H1 (cell line): ENCODE measurements at regions not wholly inside any gene's neighbourhood (a gene's known extent, or its start where the extent isn't known, plus 50 kb on each side); places are given as distances from the start of the nearest gene placed in this dataset.

Experiments used
- CHD2 ChIP-seq: IDR thresholded peaks from 2 replicates; pipeline ENCODE4 v1.6.1; 2012; ENCODE audit warnings: low read length, improper control_type of control experiment
- GABPA ChIP-seq: IDR thresholded peaks from 2 replicates; pipeline ENCODE4 v1.6.1; 2011; ENCODE audit warnings: mild to moderate bottlenecking, low read length, moderate library complexity, borderline replicate concordance; ENCODE audit not compliant: insufficient read depth
- MAFK ChIP-seq: IDR thresholded peaks from 2 replicates; pipeline ENCODE4 v1.6.1; 2012; ENCODE audit warnings: low read depth, mild to moderate bottlenecking, improper control_type of control experiment, low read length
- TAF1 ChIP-seq: IDR thresholded peaks from 2 replicates; pipeline ENCODE4 v1.6.1; 2011; ENCODE audit warnings: mild to moderate bottlenecking, low read depth, low read length
- TF ChIP-seq, protein P1 (sequence below), 3 experiments: IDR thresholded peaks; 1 replicate in 2 of 3; 2 replicates in 1 of 3; pipeline versions ENCODE4 v1.5.1 to v1.6.1; 2011; ENCODE audit warnings: low read length in 3 of 3, mild to moderate bottlenecking in 3 of 3, inconsistent platforms in 2 of 3, low read depth in 1 of 3, moderate library complexity in 1 of 3; ENCODE audit not compliant: insufficient read depth in 1 of 3; ENCODE audit errors: control extremely low read depth in 1 of 3

DNA sequence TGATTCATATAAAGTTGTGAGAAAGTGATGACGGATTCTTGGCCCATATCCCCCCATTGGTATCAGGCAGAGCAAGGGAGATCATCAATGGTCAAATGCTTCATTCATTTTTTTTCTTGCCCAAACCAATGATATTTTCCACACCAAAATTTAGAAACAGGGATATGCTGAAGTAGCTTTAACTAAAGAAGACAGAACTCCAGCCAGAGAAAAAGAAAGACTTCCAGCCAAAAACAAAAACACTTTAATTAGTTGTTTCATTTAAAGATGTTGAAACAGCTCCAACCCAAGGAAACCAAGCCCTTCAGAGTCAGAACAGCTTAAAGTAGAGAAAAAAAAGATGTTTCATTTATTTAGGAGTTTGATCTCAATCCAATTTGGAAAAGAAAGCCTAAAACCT, 358.9 kb upstream of the NBEA start:
- TF ChIP-seq, protein P1, sequence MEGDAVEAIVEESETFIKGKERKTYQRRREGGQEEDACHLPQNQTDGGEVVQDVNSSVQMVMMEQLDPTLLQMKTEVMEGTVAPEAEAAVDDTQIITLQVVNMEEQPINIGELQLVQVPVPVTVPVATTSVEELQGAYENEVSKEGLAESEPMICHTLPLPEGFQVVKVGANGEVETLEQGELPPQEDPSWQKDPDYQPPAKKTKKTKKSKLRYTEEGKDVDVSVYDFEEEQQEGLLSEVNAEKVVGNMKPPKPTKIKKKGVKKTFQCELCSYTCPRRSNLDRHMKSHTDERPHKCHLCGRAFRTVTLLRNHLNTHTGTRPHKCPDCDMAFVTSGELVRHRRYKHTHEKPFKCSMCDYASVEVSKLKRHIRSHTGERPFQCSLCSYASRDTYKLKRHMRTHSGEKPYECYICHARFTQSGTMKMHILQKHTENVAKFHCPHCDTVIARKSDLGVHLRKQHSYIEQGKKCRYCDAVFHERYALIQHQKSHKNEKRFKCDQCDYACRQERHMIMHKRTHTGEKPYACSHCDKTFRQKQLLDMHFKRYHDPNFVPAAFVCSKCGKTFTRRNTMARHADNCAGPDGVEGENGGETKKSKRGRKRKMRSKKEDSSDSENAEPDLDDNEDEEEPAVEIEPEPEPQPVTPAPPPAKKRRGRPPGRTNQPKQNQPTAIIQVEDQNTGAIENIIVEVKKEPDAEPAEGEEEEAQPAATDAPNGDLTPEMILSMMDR (IDR thresholded peaks at IDR 0.05; ENCODE audit: control extremely low read depth in 1 of 3, insufficient read depth in 1 of 3, low read depth in 1 of 3, low read length in 3 of 3), result no peak
- TF ChIP-seq GABPA (no peak), CHD2 (no peak), TAF1 (no peak), MAFK (no peak)
